Uterus (tissue), 2 donors: ENCODE measurements at regions not wholly inside any gene's neighbourhood (a gene's known extent, or its start where the extent isn't known, plus 50 kb on each side); places are given as distances from the start of the nearest gene placed in this dataset.

ENCODE experiments used
- POLR2A ChIP-seq, 2 donors: fragments of 450-650 bp; IDR thresholded peaks; one replicate each; pipeline ENCODE4 v1.6.1; 2016; ENCODE audit warnings: antibody characterized with exemption in 2 of 2, mild to moderate bottlenecking in 1 of 2, moderate library complexity in 1 of 2
- TF ChIP-seq, protein P1 (sequence below), 4 experiments: fragments of 200-600 bp in 2 of 4; fragments of 450-650 bp in 2 of 4; sonication (generic) in 2 of 4; IDR thresholded peaks; one replicate each; pipeline ENCODE4 v1.5.1; 2016 to 2019; ENCODE audit warnings: antibody characterized with exemption in 4 of 4, mild to moderate bottlenecking in 2 of 4, moderate library complexity in 1 of 4

DNA sequence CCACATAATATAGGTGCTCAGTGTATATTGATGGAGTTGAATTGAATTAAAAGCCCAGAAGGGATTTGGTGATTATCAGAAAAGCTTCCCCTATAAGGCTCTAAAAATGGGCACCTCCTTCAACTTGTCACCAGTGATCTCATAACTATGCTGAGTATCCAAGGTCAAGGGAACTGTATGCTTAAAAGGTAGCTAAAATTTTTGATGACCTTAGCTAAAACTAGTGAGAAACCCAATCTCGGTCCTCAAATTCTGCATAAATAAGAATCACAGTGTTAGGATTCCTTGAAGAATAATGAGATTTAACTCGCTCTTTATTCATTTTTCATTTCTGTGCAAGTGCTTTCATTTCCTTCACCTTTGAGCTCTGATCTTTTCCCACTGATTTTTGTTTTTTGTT, 87.7 kb upstream of the AP1S2 start:
- TF ChIP-seq, protein P1, sequence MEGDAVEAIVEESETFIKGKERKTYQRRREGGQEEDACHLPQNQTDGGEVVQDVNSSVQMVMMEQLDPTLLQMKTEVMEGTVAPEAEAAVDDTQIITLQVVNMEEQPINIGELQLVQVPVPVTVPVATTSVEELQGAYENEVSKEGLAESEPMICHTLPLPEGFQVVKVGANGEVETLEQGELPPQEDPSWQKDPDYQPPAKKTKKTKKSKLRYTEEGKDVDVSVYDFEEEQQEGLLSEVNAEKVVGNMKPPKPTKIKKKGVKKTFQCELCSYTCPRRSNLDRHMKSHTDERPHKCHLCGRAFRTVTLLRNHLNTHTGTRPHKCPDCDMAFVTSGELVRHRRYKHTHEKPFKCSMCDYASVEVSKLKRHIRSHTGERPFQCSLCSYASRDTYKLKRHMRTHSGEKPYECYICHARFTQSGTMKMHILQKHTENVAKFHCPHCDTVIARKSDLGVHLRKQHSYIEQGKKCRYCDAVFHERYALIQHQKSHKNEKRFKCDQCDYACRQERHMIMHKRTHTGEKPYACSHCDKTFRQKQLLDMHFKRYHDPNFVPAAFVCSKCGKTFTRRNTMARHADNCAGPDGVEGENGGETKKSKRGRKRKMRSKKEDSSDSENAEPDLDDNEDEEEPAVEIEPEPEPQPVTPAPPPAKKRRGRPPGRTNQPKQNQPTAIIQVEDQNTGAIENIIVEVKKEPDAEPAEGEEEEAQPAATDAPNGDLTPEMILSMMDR (IDR thresholded peaks at IDR 0.05): no peak
- TF ChIP-seq POLR2A (IDR thresholded peaks at IDR 0.05): no peak
